HG03159 (cell line): ENCODE measurements at regions not wholly inside any gene's neighbourhood (a gene's known extent, or its start where the extent isn't known, plus 50 kb on each side); places are given as distances from the start of the nearest gene placed in this dataset.
"Not testable (repeated sequence)": the region's sequence is repeated elsewhere in the genome, so short reads cannot be mapped to it uniquely, and the experiment has no call there.

ENCODE experiments used
- ATAC-seq: cut with Tn5 transposase; IDR thresholded peaks from one replicate; pipeline ENCODE4 v1.9.1; 2021; ENCODE audit warnings: mild to moderate bottlenecking, moderate library complexity; ENCODE audit not compliant: unreplicated experiment

DNA sequence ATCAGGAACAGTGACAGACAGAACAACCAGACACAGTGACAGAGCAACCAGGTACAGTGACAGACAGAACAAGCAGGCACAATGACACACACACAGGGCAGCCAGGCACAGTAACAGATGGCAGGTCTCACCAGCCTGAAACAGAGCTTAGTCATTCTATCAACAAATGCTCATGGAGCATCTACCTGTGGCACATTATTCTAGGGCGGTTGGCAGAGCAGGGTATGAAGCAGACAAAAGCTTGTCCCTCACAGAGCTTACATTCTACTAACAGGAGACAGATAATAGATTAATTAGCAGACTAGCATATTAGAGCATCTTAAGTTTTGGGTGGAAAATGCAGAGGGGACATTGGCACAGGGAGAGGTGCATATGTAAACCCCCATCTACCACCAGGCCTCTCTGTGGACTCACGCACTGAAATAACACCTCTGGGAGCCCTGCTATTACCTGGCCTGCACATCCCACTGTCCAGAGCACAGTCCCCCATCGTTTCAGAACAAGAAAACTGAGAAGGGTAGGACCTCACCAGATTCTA, 64.1 kb upstream of the RAB6C start:
- ATAC-seq: no peak

DNA sequence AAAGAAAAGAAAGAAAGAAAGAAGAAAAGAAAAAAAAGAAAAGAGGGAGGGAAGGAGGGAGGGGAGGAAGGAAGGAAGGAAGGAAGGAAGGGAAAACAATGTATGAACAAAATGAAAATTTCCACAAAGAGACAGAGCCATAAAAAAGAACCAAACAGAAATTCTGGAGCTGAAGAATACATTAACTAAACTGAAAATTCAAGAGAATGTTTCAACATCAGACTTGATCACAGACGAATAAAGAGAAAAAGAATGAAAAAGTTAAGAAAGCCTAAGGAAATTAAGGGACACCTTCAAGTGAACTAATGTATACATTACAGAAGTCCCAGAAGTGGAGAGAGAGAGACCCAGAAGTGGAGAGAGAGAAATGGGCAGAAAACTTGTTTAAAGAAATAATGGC, 60.9 kb upstream of the RAB6C start:
- no peak for ATAC-seq

DNA sequence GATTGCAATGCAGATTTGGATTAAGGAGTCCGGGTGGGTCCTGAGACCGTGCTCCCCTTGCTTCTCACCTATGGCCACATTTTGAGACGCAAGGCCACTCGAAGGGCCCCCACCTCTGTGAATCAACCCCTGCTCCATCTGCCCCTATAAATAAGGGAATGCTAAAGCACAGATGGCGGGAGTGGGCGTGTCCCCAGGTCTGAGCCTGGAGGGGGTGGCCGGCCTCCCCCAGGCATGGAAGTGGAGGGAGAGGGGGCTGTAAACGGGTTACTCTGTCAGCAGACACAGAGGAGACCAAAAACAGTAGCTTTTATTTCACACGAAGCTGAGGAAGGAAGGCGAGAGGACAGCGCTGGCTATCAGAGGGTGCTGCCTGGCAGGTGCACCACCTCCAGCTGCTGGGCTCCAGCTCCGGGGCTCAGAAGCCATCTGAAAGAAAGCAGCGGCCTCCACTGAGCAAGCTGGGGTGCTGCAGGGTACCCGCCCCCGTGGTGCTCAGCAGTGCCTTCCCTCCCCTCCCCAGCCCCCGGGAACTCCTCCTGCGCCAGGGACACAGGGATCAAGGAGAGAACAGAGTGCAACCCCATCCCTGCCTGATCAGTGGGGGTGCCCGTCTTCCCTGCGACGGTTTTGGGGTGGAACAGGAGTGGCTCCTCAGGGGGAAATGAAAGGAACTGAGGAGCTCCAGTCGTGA, 56.7 kb upstream of the RAB6C start:
- ATAC-seq: no peak

DNA sequence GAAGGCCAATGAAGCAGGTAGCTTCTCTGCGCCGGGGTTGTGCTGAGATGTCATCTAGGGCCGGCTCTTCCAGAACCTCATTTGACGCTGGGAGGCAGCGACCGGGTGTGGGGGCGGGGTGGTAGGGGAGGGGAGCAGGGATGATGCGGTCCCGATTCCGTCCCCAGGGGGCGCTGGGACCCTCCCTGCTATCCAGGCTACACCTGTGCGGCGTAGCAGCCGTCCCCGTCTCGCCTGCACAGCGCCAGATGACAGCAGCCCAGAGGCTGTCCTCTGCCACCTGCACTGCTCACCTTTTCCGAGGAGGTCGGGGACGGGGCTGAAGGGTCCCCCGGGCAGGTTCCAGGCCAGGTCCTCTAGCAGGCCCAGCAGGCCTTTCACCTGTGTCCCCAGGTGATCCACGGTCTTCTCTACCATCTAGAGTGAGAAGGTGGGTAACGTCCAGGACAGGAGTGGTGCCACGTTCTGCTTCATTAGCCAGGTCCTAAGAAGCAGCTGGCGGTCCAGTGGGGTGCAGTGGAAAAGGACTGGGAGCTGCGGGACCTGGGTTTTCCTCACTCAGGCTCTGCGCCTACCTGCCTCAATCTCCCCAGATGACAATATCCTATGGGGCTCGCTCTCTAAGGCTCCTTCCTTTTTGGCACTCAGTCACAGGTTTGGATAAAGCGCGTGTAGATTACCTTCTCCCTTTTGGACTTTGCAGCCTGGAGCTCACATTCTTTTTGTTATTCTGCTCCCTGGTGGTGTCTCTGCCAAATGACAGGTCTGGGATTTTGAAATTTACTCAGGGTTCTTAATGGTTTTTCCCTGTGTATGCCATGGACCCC, 56.0 kb upstream of the RAB6C start:
- no peak for ATAC-seq

DNA sequence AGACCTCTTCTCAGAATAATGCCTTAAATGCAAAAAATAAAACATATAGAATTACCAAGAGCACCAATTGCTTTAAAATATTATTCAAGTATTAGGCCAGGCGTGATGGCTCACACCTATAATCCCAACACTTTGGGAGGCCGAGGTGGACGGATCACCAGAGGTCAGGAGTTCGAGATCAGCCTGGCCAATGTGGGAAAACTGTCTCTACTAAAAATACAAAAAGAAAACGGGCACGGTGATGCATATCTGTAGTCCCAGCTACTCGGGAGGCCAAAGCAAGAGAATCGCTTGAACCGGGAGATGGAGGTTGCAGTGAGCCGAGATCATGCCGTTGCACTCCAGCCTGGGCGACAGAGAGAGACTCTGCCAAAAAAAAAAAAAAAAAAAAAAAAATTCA, 55.4 kb upstream of the RAB6C start:
- ATAC-seq: not testable (repeated sequence)

DNA sequence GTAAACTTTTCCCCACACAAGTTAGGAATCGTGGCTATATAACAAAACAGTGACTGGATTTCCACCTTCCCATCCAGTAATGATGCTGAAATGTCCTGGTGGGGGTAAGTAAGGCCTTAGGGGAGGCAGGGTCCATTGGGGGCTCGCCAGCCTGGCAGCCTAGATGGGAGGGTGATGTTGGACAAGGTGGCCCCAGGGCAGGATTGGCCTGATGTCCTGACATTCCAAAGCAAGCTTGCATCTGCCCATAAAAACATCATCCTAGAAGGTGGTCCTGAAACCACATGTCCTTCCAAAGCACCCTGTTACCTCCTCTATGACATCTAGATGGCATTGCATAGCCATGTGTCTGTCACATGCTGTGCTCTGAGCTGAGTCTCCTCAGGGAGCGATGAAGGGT, 54.1 kb upstream of the RAB6C start:
- ATAC-seq: no peak

DNA sequence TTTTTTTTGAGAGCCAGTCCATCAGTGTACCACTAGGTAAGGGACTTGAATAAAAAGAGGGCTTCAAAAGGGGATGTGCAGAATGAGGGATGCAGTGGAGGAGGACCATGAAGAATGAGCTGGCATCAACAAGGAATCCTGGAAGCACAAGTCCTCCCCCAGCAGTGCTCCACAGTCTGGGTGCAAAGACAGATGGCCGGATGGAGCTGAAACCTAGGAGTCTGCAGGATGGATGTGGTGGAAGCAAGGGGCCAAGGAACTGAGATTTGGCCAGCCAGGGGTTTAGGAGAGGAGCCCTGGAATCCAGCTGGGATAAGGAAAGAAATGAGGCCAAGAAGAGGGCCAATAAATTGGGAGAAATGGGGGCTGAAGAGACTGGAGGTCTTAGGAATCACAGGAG, 51.8 kb upstream of the RAB6C start:
- ATAC-seq: no peak

DNA sequence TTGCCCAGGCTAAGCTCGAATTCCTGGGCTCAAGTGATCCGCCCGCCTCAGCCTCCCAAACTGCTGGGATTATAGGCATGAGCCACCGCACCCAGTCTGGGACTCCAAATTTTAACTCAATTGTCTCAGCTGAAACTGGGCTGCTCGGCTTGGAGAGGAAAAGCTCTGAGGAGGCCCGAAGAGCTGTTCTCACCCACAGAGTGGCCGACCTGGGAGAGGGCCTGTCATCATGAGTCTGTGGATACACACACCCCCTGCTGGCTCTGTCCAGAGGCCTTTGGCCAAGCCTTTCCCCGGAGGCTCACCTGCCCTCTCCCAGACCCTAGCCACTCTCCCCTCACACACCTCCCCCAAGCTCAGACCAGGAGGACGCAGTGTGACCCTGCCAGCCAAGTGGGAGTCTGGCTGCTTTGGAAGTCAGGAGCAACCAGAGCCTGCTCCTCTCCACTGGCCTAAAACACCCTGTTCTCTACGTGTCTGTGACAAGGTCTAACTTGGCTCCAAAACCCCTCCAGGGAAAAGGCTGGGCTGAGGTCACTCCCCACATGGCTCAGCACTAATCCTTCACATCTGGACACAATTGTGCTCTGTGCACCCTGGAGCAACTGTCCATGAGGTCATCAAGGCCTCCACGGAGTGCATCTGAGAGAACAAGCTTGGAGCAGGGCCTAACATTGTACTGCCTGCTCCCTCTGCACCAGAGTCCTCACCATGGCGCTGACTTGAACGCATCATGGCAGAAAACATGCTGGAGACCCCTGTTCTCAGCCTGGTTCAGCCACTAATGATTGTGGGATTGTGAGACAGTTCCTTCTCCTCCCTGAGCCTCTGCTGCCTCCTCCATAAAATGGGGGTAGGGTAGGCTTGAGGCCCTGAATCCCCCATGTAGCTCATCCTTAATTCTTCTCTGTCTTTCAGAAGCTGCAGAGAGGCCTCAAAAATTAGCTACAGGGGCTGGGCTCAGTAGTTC, 49.9 kb upstream of the RAB6C start:
- ATAC-seq: no peak
